ENCODE measurements at regions not wholly inside any gene's neighbourhood (a gene's known extent, or its start where the extent isn't known, plus 50 kb on each side); places are given as distances from the start of the nearest gene placed in this dataset.

- ATAC-seq: no peak
- peaks cover 21% of the 10 kb centered on the region for H3K36me3 Mint-ChIP-seq (ENCODE audit: low read depth)
- H3K4me1 Mint-ChIP-seq: peaks cover 52% of the 10 kb centered on the region
- H3K4me3 Mint-ChIP-seq: no peak overlapping the region
- H3K27ac Mint-ChIP-seq: no peak overlapping the region
- no peaks in the 10 kb centered on the region for H3K27me3 Mint-ChIP-seq
- no peak for DNase-seq
- H3K9me3 Mint-ChIP-seq: no peaks in the 10 kb centered on the region
These were observed 49.9 kb downstream of the SYNE3 start for GRCh38 chr14:95466506-95466905.

DNA sequence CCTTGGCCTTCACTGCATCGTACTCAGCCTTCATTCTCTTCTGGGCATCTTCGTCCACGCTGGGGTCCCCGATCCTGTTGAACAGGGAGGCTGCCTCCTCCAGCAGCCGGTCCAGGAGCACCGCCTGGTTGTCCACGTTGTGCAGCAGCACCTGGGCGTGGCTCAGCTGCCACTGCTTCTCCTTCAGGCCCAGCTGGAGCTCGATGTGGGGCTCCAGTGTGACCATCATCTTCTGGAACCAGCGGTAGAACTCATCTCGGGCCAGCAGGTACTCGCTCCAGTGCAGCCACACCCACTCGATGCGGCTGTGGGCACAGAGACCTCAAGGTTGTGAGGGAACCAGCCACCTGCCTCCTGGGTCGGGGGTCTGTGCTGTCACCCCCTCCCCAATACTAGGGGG is 50.5 kb downstream of the SYNE3 start:
- Mint-ChIP-seq H3K27me3 (no peaks in the 10 kb centered on the region), H3K36me3 (ENCODE audit: low read depth) (peaks cover 19% of the 10 kb centered on the region), H3K9me3 (no peaks in the 10 kb centered on the region), H3K4me1 (peaks cover 53% of the 10 kb centered on the region), H3K27ac (no peak overlapping the region), H3K4me3 (no peak overlapping the region)
- DNase-seq (no peak), ATAC-seq (no peak)

DNA sequence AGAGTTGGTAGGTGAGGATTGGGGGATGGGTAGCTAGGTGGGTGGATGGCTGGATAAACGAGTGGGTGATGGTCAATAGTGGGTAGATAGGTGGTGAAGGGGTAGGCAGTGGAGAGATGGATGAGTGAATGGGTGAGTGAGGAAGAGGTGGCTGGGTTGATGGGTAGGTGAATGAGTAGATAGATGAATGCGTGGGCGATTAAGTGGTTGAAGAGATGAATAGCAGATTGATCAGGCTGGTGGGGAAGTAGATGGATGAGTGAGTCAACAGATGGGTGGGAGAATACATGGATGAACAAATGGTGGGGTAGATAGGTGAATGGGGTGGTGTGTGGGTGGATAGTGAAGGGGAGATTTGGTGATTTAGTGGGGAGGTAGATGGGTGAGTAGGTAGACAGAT is 51.1 kb downstream of the SYNE3 start:
- Mint-ChIP-seq H3K4me3 (no peak overlapping the region), H3K36me3 (ENCODE audit: low read depth) (peaks cover 21% of the 10 kb centered on the region)

DNA sequence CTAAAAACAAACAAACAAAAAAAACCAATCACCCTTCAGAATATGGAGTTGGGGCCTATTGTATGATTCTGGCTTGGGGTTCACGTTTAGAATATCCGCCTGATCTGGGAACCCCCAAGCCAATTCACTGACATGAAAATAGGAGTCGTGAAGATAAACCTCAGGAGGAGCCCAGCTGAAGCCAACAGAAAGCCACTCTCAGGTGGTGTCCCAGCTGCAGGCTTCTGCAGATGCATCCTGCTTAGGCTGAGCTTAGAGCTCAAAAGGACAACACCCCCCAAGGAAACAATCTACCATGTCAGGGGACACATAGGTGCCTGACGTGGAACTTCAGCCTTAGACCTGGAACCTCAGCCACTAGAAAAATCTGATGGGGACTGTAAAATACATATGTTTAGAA is 51.9 kb downstream of the SYNE3 start:
- peak overlapping the region; percentile 10 for H3K4me3 Mint-ChIP-seq
- no peaks in the 10 kb centered on the region for H3K27me3 Mint-ChIP-seq
- H3K36me3 Mint-ChIP-seq (ENCODE audit: low read depth): peaks cover 17% of the 10 kb centered on the region
- DNase-seq: no peak
- H3K9me3 Mint-ChIP-seq: no peaks in the 10 kb centered on the region
- H3K4me1 Mint-ChIP-seq: peaks cover 48% of the 10 kb centered on the region
- ATAC-seq: no peak
- H3K27ac Mint-ChIP-seq: peak overlapping the region; percentile 62

More for the DNA sequence above, 51.1 kb downstream of the SYNE3 start:
- H3K9me3 Mint-ChIP-seq: no peaks in the 10 kb centered on the region
- H3K27me3 Mint-ChIP-seq: no peaks in the 10 kb centered on the region
- peaks cover 53% of the 10 kb centered on the region for H3K4me1 Mint-ChIP-seq
- DNase-seq: no peak
- ATAC-seq: peak; percentile 64
- H3K27ac Mint-ChIP-seq: peak overlapping the region; percentile 62

GRCh38 chr14:95464103-95464502 is 52.3 kb downstream of the SYNE3 start:
- H3K4me3 Mint-ChIP-seq: no peak overlapping the region
- peaks cover 48% of the 10 kb centered on the region for H3K4me1 Mint-ChIP-seq
- peak overlapping the region; percentile 62 for H3K27ac Mint-ChIP-seq
- peaks cover 18% of the 10 kb centered on the region for H3K36me3 Mint-ChIP-seq (ENCODE audit: low read depth)
- DNase-seq: no peak
- no peak for ATAC-seq
- no peaks in the 10 kb centered on the region for H3K9me3 Mint-ChIP-seq
- H3K27me3 Mint-ChIP-seq: no peaks in the 10 kb centered on the region

DNA sequence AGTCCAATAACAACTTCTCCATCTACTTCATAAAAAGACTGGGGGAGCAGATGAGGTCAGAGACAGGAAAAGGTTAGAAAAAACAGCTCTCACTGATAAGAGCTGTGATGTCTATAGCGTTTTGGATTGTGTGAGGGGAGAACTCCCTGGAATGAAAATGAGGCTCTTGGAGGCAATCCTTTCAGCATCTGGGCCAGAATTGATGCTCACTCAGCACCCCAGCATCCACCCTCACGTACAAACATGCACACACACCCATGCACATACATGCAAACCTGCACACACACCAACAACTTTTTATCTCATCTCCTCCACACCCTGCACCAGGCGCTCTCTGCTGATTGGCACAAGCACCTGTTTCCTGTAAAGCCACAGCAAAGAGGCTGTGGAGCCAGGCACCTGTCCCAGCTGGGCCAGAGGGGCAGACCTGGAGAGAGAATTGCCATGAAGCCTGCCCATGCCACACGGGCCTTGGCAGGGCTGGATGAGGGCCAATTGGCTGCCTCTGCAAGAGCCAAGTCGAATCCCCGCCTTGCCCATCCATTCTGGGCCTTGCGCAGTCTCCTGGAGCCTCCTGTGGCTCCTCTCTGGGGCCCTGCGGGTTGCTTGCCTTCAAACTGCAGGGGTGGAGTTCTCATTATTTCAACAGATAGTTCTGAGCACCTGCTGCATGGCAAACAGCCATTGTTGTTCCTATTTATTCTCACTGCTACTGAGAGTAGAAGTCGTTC is 53.1 kb downstream of the SYNE3 start:
- Mint-ChIP-seq H3K4me3 (no peak overlapping the region), H3K4me1 (peaks cover 48% of the 10 kb centered on the region)

DNA sequence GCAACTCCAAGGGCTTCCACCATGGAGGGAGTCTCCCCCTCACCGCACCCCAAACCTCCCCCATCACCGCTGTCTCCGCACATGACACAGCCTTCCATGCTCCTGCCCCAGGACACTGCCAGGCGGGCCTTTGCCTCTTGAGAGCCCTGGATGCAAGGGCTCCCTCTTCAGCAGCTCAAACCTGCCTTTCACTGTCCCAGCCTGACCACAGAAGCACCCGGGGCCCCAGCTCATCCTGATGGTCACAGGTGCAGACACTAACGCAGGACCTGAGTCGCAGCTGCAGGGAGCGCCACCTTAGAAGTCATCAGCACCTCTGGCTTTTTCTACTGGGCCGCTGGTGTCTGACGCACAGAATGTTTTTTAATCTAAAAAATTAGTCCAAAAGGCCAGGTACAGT is 54.0 kb downstream of the SYNE3 start:
- no peaks in the 10 kb centered on the region for H3K9me3 Mint-ChIP-seq
- H3K27ac Mint-ChIP-seq: no peak overlapping the region
- peaks cover 16% of the 10 kb centered on the region for H3K36me3 Mint-ChIP-seq (ENCODE audit: low read depth)
- ATAC-seq (no peak), DNase-seq (no peak)
- peaks cover 48% of the 10 kb centered on the region for H3K4me1 Mint-ChIP-seq
- no peak overlapping the region for H3K4me3 Mint-ChIP-seq
- H3K27me3 Mint-ChIP-seq: no peaks in the 10 kb centered on the region

More for the DNA sequence above, 53.1 kb downstream of the SYNE3 start:
- Mint-ChIP-seq H3K9me3 (no peaks in the 10 kb centered on the region), H3K27ac (peak overlapping the region; percentile 35), H3K27me3 (no peaks in the 10 kb centered on the region), H3K36me3 (ENCODE audit: low read depth) (peaks cover 16% of the 10 kb centered on the region)
- DNase-seq (no peak), ATAC-seq (no peak)

GRCh38 chr14:95460647-95461478 is 55.6 kb downstream of the SYNE3 start:
- no peak for DNase-seq
- no peaks in the 10 kb centered on the region for H3K9me3 Mint-ChIP-seq
- H3K4me3 Mint-ChIP-seq: no peak overlapping the region
- no peak overlapping the region for H3K27ac Mint-ChIP-seq
- no peaks in the 10 kb centered on the region for H3K27me3 Mint-ChIP-seq
- peaks cover 15% of the 10 kb centered on the region for H3K36me3 Mint-ChIP-seq (ENCODE audit: low read depth)
- no peak for ATAC-seq
- peaks cover 43% of the 10 kb centered on the region for H3K4me1 Mint-ChIP-seq

DNA sequence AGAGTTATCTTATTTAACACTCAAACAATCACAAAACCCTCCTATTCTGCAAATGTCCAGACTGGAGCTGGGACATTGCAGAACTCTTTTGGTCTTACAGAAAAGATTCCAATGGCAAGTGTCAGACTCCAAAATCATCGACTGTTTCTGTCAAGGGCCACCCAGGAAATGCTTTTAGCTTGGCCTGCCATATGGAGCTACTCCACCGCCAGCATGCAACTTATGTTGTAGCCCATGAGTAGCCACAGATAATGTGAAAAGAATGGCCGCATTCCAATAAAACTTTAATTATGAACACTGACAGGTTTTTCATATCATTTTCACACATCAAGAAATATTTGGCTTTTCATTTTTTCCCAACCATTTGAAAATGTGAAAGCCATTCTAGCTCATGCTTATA is 57.5 kb downstream of the SYNE3 start:
- DNase-seq (no peak), ATAC-seq (no peak)
- no peak overlapping the region for H3K4me3 Mint-ChIP-seq
- peaks cover 24% of the 10 kb centered on the region for H3K4me1 Mint-ChIP-seq
- peaks cover 4% of the 10 kb centered on the region for H3K36me3 Mint-ChIP-seq (ENCODE audit: low read depth)
- H3K27ac Mint-ChIP-seq: no peak overlapping the region
- no peaks in the 10 kb centered on the region for H3K27me3 Mint-ChIP-seq
- H3K9me3 Mint-ChIP-seq: no peaks in the 10 kb centered on the region

- Mint-ChIP-seq H3K36me3 (ENCODE audit: low read depth) (peaks cover 4% of the 10 kb centered on the region), H3K4me3 (no peak overlapping the region)
These were observed 58.0 kb downstream of the SYNE3 start for GRCh38 chr14:95458459-95458858.

GRCh38 chr14:95456281-95456680 is 60.2 kb downstream of the SYNE3 start:
- Mint-ChIP-seq H3K4me3 (no peak overlapping the region), H3K9me3 (no peaks in the 10 kb centered on the region), H3K4me1 (peaks cover 2% of the 10 kb centered on the region), H3K27ac (no peak overlapping the region), H3K36me3 (ENCODE audit: low read depth) (peaks cover 7% of the 10 kb centered on the region), H3K27me3 (no peaks in the 10 kb centered on the region)
- DNase-seq (no peak), ATAC-seq (no peak)

More at GRCh38 chr14:95458459-95458858, 58.0 kb downstream of the SYNE3 start:
- Mint-ChIP-seq H3K9me3 (no peaks in the 10 kb centered on the region), H3K27ac (no peak overlapping the region), H3K27me3 (no peaks in the 10 kb centered on the region), H3K4me1 (peaks cover 19% of the 10 kb centered on the region)
- DNase-seq (no peak), ATAC-seq (no peak)

- DNase-seq (no peak), ATAC-seq (no peak)
- no peaks in the 10 kb centered on the region for H3K27me3 Mint-ChIP-seq
- no peaks in the 10 kb centered on the region for H3K4me1 Mint-ChIP-seq
- H3K27ac Mint-ChIP-seq: no peak overlapping the region
- H3K9me3 Mint-ChIP-seq: no peaks in the 10 kb centered on the region
- no peak overlapping the region for H3K4me3 Mint-ChIP-seq
- peaks cover 5% of the 10 kb centered on the region for H3K36me3 Mint-ChIP-seq (ENCODE audit: low read depth)
These were observed 61.2 kb downstream of the SYNE3 start for GRCh38 chr14:95455246-95455645.

- H3K4me1 Mint-ChIP-seq: no peaks in the 10 kb centered on the region
- H3K27ac Mint-ChIP-seq: no peak overlapping the region
These were observed 62.8 kb downstream of the SYNE3 start for GRCh38 chr14:95453713-95453980.

DNA sequence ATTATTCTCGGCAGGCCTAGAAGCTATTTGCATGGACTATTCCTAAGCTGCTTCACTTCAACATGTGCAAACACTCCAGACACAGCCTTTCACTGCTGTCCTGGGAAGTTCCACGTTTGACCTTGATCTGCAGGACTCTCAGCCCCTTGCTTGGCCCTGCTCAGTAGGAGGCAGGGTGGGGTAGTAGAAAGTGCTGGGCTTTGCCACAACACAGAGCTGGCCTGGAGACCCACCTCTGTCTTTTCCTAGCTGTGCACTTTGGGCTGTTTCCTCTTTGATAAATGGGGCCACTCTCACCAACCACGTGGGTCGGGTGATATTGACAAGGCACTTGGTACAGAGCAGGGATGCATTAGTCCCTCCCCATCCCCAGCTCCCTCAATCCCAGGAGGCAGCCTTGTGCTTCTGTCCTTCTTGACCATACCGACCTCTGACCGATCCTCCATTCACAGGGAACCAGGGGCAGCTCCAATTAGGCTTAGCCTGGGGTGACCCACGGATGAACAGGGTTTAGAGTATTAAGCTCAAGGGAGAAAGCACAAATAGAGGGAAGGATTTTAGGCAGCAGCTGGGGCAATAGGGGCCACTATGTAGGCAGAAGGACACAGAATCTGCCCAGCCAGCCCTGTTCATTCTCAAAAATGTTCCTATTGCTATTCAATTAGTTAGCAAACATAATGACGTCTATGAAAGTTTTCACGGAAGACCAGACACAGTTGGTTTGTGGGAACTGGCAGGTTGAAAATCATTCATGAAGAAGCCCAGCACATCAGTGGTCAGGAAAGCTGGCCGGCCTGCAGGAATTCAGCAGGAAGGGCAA is 63.3 kb downstream of the SYNE3 start:
- H3K27ac Mint-ChIP-seq: no peak overlapping the region
- no peak overlapping the region for H3K4me3 Mint-ChIP-seq
- no peaks in the 10 kb centered on the region for H3K4me1 Mint-ChIP-seq
- peaks cover 8% of the 10 kb centered on the region for H3K36me3 Mint-ChIP-seq (ENCODE audit: low read depth)
- no peak for ATAC-seq
- DNase-seq: no peak
- no peaks in the 10 kb centered on the region for H3K27me3 Mint-ChIP-seq
- H3K9me3 Mint-ChIP-seq: no peaks in the 10 kb centered on the region

More at GRCh38 chr14:95453713-95453980, 62.8 kb downstream of the SYNE3 start:
- ATAC-seq (no peak), DNase-seq (no peak)
- H3K9me3 Mint-ChIP-seq: no peaks in the 10 kb centered on the region
- H3K36me3 Mint-ChIP-seq (ENCODE audit: low read depth): peaks cover 8% of the 10 kb centered on the region
- no peak overlapping the region for H3K4me3 Mint-ChIP-seq
- no peaks in the 10 kb centered on the region for H3K27me3 Mint-ChIP-seq
